Gastrocnemius medialis (tissue), 4 donors: ENCODE measurements at regions not wholly inside any gene's neighbourhood (a gene's known extent, or its start where the extent isn't known, plus 50 kb on each side); places are given as distances from the start of the nearest gene placed in this dataset.

Source experiments
- ATAC-seq, 2 donors: fragments of 150-250 bp; one replicate each; pipeline ENCODE4 v1.9.1; 2016
- DNase-seq, 2 donors: peaks; one replicate each; pipeline ENCODE4 v3.0.0-alpha.2; 2019
- H3K27ac ChIP-seq, 4 donors: fragments of 200-600 bp; sonication (generic); 1 replicate in 1 of 4; 2 replicates in 3 of 4; pipeline ENCODE4 v1.5.1; 2016 to 2018; ENCODE audit warnings: mild to moderate bottlenecking in 2 of 4, moderate library complexity in 1 of 4
- H3K27me3 ChIP-seq, 3 donors: fragments of 200-600 bp; sonication (generic) in 2 of 3; 1 replicate in 1 of 3; 2 replicates in 2 of 3; pipeline versions ENCODE4 v1.5.1 to v1.6.0; 2016 to 2019; ENCODE audit warnings: mild to moderate bottlenecking in 1 of 3, moderate library complexity in 1 of 3
- H3K36me3 ChIP-seq, 2 donors: fragments of 200-600 bp; sonication (generic) in 1 of 2; one replicate each; pipeline ENCODE4 v1.5.1; 2017 to 2018
- H3K4me1 ChIP-seq, 2 donors: fragments of 200-600 bp; sonication (generic) in 1 of 2; one replicate each; pipeline ENCODE4 v1.5.1; 2016 to 2017; ENCODE audit warnings: mild to moderate bottlenecking in 2 of 2
- H3K4me3 ChIP-seq, 4 donors: fragments of 200-600 bp; sonication (generic) in 3 of 4; 1 replicate in 1 of 4; 2 replicates in 3 of 4; pipeline ENCODE4 v1.5.1; 2016 to 2019; ENCODE audit warnings: mild to moderate bottlenecking in 2 of 4
- H3K9me3 ChIP-seq, 3 donors: fragments of 200-600 bp; sonication (generic) in 2 of 3; 1 replicate in 1 of 3; 2 replicates in 2 of 3; pipeline ENCODE4 v1.5.1; 2016 to 2019
- POLR2A ChIP-seq, 2 donors: fragments of 450-650 bp; IDR thresholded peaks; one replicate each; pipeline ENCODE4 v1.6.1; 2017; ENCODE audit warnings: antibody characterized with exemption in 2 of 2, mild to moderate bottlenecking in 2 of 2, moderate library complexity in 2 of 2
- in situ Hi-C, 4 donors: fragments of 200-750 bp; cut with MboI; loops; one replicate each; pipeline versions ENCODE4 v1.15.0 to v1.8.0; 2017; ENCODE audit warnings: low sequenced_read_pairs in 4 of 4
- intact Hi-C: fragments of 100-400 bp; cut with DNase I; formaldehyde crosslinking; loops from one replicate; pipeline ENCODE4 v1.15.1; 2023; ENCODE audit warnings: low total_unique reads
- TF ChIP-seq, protein P1 (sequence below), 5 experiments: fragments of 450-650 bp in 3 of 5; fragments of 200-600 bp in 2 of 5; sonication (generic) in 2 of 5; IDR thresholded peaks in 4 of 5; conservative IDR thresholded peaks in 1 of 5; 1 replicate in 4 of 5; 2 replicates in 1 of 5; pipeline ENCODE4 v1.5.1; 2016 to 2019; ENCODE audit warnings: antibody characterized with exemption in 5 of 5, mild to moderate bottlenecking in 3 of 5, moderate library complexity in 3 of 5

DNA sequence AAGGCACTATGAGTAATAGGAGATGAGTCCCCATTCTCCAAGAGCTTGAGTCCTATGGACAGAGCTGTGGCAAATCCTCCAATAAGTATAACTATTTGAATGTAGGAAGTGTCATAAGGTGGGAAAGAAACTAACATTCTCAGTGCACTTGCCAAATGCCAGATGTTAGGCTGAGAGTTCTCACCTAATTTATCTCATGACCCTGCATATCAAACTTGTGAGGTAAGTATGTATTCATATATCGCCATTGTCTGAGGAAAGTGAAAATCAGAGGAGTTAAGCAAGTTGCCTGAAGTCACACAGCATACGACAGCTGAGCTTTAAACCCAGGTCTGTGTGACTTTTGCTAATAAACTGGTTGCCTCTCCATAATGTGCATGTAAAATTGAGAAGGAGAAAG, 169.5 kb downstream of the TTC32 start:
- intact Hi-C loops (no loop called here), in situ Hi-C loops (no loop called here)
- Histone ChIP-seq H3K4me3 (no peak overlapping the region), H3K27ac (no peak overlapping the region), H3K36me3 (no peaks in the 10 kb centered on the region), H3K9me3 (no peaks in the 10 kb centered on the region), H3K4me1 (peaks cover 21 to 28% of the 10 kb centered on the region in 2 donors), H3K27me3 (no peaks in the 10 kb centered on the region)
- DNase-seq (no peak), ATAC-seq (no peak)
- no peak for TF ChIP-seq POLR2A (IDR thresholded peaks at IDR 0.05)
- TF ChIP-seq, protein P1, sequence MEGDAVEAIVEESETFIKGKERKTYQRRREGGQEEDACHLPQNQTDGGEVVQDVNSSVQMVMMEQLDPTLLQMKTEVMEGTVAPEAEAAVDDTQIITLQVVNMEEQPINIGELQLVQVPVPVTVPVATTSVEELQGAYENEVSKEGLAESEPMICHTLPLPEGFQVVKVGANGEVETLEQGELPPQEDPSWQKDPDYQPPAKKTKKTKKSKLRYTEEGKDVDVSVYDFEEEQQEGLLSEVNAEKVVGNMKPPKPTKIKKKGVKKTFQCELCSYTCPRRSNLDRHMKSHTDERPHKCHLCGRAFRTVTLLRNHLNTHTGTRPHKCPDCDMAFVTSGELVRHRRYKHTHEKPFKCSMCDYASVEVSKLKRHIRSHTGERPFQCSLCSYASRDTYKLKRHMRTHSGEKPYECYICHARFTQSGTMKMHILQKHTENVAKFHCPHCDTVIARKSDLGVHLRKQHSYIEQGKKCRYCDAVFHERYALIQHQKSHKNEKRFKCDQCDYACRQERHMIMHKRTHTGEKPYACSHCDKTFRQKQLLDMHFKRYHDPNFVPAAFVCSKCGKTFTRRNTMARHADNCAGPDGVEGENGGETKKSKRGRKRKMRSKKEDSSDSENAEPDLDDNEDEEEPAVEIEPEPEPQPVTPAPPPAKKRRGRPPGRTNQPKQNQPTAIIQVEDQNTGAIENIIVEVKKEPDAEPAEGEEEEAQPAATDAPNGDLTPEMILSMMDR (IDR thresholded peaks at IDR 0.05 in 4 of 5, conservative IDR thresholded peaks at IDR 0.05 in 1 of 5), result no peak

DNA sequence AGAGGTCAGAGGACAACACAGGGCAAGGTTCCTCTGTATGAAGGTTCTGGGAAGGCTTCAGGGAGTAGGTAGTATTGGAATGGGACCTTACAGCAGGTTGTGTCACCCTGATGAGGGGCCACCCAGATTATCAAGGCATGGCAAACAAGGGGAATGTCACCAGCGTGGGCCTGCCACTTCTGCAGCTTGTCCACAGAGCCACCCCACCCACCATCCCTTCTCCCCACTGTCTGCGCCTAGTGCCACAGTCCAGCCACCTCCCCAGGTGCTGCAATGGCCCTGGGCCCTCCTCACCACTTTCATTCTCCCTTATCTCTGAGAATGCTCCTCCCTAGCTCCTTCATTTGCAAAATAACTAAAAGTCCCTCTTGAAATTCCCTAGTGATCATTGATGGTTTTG, 170.3 kb downstream of the TTC32 start:
- Histone ChIP-seq H3K4me1 (peaks cover 13 to 21% of the 10 kb centered on the region in 2 donors), H3K9me3 (no peaks in the 10 kb centered on the region), H3K4me3 (no peak overlapping the region), H3K27me3 (no peaks in the 10 kb centered on the region), H3K36me3 (no peaks in the 10 kb centered on the region), H3K27ac (no peak overlapping the region)
- DNase-seq, result no peak
- no peak for ATAC-seq
- intact Hi-C loops, result no loop called here
- TF ChIP-seq POLR2A (IDR thresholded peaks at IDR 0.05), result no peak
- TF ChIP-seq, protein P1 (IDR thresholded peaks at IDR 0.05 in 4 of 5, conservative IDR thresholded peaks at IDR 0.05 in 1 of 5), result no peak
- in situ Hi-C loops, result no loop called here

DNA sequence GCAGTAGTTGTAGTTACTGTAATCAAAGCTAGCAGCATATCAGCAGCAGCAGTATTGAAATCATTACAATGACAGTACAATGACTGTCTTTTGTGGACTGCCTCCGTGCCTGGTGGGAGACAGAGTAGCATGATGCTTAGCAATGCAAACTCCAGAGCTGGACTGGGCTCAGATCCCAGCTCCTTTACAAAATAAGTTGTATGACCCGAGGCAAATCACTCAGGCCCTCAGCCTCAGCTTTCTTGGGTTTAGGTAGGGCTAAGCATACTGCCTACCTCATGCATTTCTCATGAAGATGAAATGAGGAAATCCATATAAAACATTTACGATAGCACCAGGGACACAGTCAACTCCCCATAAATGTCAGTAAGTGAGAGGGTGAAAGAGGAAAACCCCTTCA, 170.7 kb downstream of the TTC32 start:
- TF ChIP-seq, protein P1 (IDR thresholded peaks at IDR 0.05 in 4 of 5, conservative IDR thresholded peaks at IDR 0.05 in 1 of 5), result no peak
- no peak for TF ChIP-seq POLR2A (IDR thresholded peaks at IDR 0.05)
- Histone ChIP-seq H3K27ac (no peak overlapping the region), H3K27me3 (no peaks in the 10 kb centered on the region), H3K4me1 (peaks cover 9 to 16% of the 10 kb centered on the region in 2 donors), H3K9me3 (no peaks in the 10 kb centered on the region), H3K36me3 (no peaks in the 10 kb centered on the region), H3K4me3 (no peak overlapping the region)
- intact Hi-C loops (no loop called here), in situ Hi-C loops (no loop called here)
- DNase-seq, result no peak
- no peak for ATAC-seq

DNA sequence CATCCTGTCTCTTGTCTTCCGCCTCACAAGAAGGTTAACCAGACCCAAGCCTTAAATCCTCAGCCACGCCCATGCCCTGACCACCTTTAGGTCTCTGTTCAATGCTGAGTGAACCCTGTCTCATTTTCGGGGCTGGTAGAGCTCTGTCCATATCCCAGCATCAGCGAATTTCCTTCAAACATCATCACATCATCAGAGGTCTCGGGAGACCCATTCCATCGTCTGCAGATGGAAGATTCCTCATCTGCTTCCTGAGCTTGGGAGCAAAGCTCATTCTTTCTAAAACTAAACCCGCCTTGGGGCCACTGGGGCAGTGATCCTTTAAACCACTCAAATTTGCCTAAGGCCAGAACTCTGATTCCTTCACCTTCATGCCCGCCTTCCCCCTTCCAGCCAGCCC, 173.7 kb downstream of the TTC32 start:
- no peak for TF ChIP-seq POLR2A (IDR thresholded peaks at IDR 0.05)
- TF ChIP-seq, protein P1 (IDR thresholded peaks at IDR 0.05 in 4 of 5, conservative IDR thresholded peaks at IDR 0.05 in 1 of 5), result no peak
- intact Hi-C loops (no loop called here), in situ Hi-C loops (no loop called here)
- no peaks in the 10 kb centered on the region for H3K4me1 ChIP-seq
- no peaks in the 10 kb centered on the region for H3K27me3 ChIP-seq
- DNase-seq (no peak), ATAC-seq (no peak)
- H3K36me3 ChIP-seq, result no peaks in the 10 kb centered on the region
- H3K4me3 ChIP-seq, result no peak overlapping the region
- H3K9me3 ChIP-seq, result no peaks in the 10 kb centered on the region
- H3K27ac ChIP-seq, result no peak overlapping the region

DNA sequence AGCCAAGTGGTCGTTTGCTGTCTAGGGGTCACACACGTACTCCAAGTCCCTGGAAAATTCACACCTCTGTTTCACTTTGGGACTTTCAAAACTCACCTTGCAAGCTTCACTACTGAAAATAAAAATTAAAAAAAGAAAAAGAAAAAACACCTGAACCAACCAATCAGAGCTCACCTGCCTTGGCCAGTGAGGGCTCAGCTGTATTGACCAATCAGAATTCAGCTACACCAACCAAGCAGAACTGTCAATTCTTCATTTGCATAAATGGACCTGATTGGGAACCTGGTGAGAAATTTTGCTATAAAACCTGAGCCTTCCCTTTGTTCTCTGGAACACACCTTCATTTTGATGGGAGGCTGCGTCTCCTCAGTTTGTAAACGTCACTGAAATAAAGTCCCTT, 176.4 kb downstream of the TTC32 start:
- DNase-seq, result no peak
- H3K27me3 ChIP-seq, result no peaks in the 10 kb centered on the region
- ATAC-seq, result no peak
- no peak overlapping the region for H3K4me3 ChIP-seq
- H3K36me3 ChIP-seq, result no peaks in the 10 kb centered on the region
- no peaks in the 10 kb centered on the region for H3K4me1 ChIP-seq
- intact Hi-C loops, result no loop called here
- no peak for TF ChIP-seq POLR2A (IDR thresholded peaks at IDR 0.05)
- TF ChIP-seq, protein P1 (IDR thresholded peaks at IDR 0.05 in 4 of 5, conservative IDR thresholded peaks at IDR 0.05 in 1 of 5), result no peak
- no peaks in the 10 kb centered on the region for H3K9me3 ChIP-seq
- in situ Hi-C loops, result no loop called here
- H3K27ac ChIP-seq, result no peak overlapping the region
